ENCODE measurements at regions not wholly inside any gene's neighbourhood (a gene's known extent, or its start where the extent isn't known, plus 50 kb on each side); places are given as distances from the start of the nearest gene placed in this dataset.

- ATAC-seq: no peak
- Histone ChIP-seq H3K4me1 (ENCODE audit: control insufficient read depth in 1 of 2, insufficient read depth in 2 of 2, low read length in 2 of 2) (no peaks in the 10 kb centered on the region), H3K9me3 (ENCODE audit: control insufficient read depth in 1 of 2, insufficient read depth in 1 of 2, low read depth in 1 of 2, low read length in 2 of 2) (no peaks in the 10 kb centered on the region), H3K4me3 (replicated peaks in 1 of 2; ENCODE audit: low read depth in 1 of 2, low read length in 2 of 2) (no peak overlapping the region), H3K27me3 (ENCODE audit: insufficient read depth, low read length) (peaks cover 4% of the 10 kb centered on the region; the same call in 1 of the 2 replicates), H3K9ac (ENCODE audit: low read length) (no peak overlapping the region), H3K79me2 (ENCODE audit: insufficient read depth, low read length) (no peaks in the 10 kb centered on the region), H3K9me2 (ENCODE audit: insufficient read depth) (no peaks in the 10 kb centered on the region), H3K27ac (ENCODE audit: low read depth, low read length) (no peak overlapping the region), H2AFZ (ENCODE audit: low read depth, low read length, poor library complexity, severe bottlenecking) (no peak overlapping the region), H3K36me3 (ENCODE audit: control insufficient read depth in 1 of 2, insufficient read depth in 2 of 2, low read length in 2 of 2) (no peaks in the 10 kb centered on the region), H4K20me1 (ENCODE audit: insufficient read depth) (no peaks in the 10 kb centered on the region), H3K4me2 (ENCODE audit: low read length) (no peak overlapping the region)
- ChIA-PET POLR2A (no interaction called here), RAD21 (ENCODE audit: low non-redundant PET in 1 of 2, low total read pairs in 2 of 2, uncharacterized antibody in 2 of 2, unreplicated experiment in 2 of 2) (no interaction called here), CTCF (no interaction called here)
- no TSS peak for BruUV-seq (replicated peaks)
- TF ChIP-seq RAD21 (IDR thresholded peaks at IDR 0.05; ENCODE audit: low read depth) (no peak), REST (IDR thresholded peaks at IDR 0.05; ENCODE audit: low read depth) (no peak), EZH2phosphoT487 (IDR thresholded peaks at IDR 0.05; ENCODE audit: borderline replicate concordance) (no peak), CEBPB (IDR thresholded peaks at IDR 0.05; ENCODE audit: low read depth) (no peak), ZBTB33 (IDR thresholded peaks at IDR 0.05; ENCODE audit: extremely low read depth, insufficient replicate concordance, low read length) (no peak), EZH2 (IDR thresholded peaks at IDR 0.05) (no peak), TCF7L2 (IDR thresholded peaks at IDR 0.05; ENCODE audit: borderline replicate concordance, extremely low read depth, insufficient read depth, insufficient read length) (no peak), ZFX (IDR thresholded peaks at IDR 0.05) (no peak), MAX (IDR thresholded peaks at IDR 0.05) (no peak), CBX3 (IDR thresholded peaks at IDR 0.05; ENCODE audit: low read depth) (no peak), ELF1 (IDR thresholded peaks at IDR 0.05; ENCODE audit: borderline replicate concordance, low read depth) (no peak), FOSL1 (IDR thresholded peaks at IDR 0.05; ENCODE audit: low read depth) (no peak), SIN3A (IDR thresholded peaks at IDR 0.05; ENCODE audit: low read depth) (no peak), CTCF (IDR thresholded peaks at IDR 0.05 in 2 of 3, conservative IDR thresholded peaks at IDR 0.05 in 1 of 3; ENCODE audit: borderline replicate concordance in 1 of 3, insufficient read depth in 1 of 3, low read depth in 2 of 3, low read length in 2 of 3) (no peak), EGR1 (IDR thresholded peaks at IDR 0.05; ENCODE audit: low read depth) (no peak), ZNF274 (IDR thresholded peaks at IDR 0.05; ENCODE audit: low read depth, low read length) (no peak), ATF3 (IDR thresholded peaks at IDR 0.05) (no peak), SRF (IDR thresholded peaks at IDR 0.05; ENCODE audit: low read depth) (no peak), SP1 (IDR thresholded peaks at IDR 0.05; ENCODE audit: low read depth) (no peak)
- no peak for DNase-seq (ENCODE audit: low read depth, low spot score)
- intact Hi-C loops (cut with micrococcal nuclease): no loop called here
Observed at GRCh38 chr9:120016231-120016630, 563.7 kb downstream of the CDK5RAP2 start.

All from HCT116 (cell line).